SK-N-SH treated with all-trans-retinoic acid at 6 μM for 48 hours (cell line): ENCODE measurements at regions not wholly inside any gene's neighbourhood (a gene's known extent, or its start where the extent isn't known, plus 50 kb on each side); places are given as distances from the start of the nearest gene placed in this dataset.

ENCODE experiments used
- ARNTL ChIP-seq: fragments of 450-650 bp; formaldehyde crosslinking; IDR thresholded peaks from 2 replicates; pipeline ENCODE4 v1.5.0; 2020; ENCODE audit warnings: low read depth, mild to moderate bottlenecking, moderate library complexity, borderline replicate concordance
- CSDC2 ChIP-seq: fragments of 250-450 bp; sonication (Bioruptor Pico); IDR thresholded peaks from 2 replicates; pipeline ENCODE4 v1.5.0; 2020; ENCODE audit warnings: mild to moderate bottlenecking, moderate library complexity
- ESRRG ChIP-seq: fragments of 250-450 bp; sonication (Bioruptor Pico); IDR thresholded peaks from 2 replicates; pipeline ENCODE4 v1.6.1; 2021; ENCODE audit warnings: mild to moderate bottlenecking
- GLIS3 ChIP-seq: fragments of 250-450 bp; sonication (Bioruptor Pico); IDR thresholded peaks from 2 replicates; pipeline ENCODE4 v1.5.0; 2020; ENCODE audit warnings: mild to moderate bottlenecking, moderate library complexity
- PATZ1 ChIP-seq: fragments of 250-450 bp; sonication (Bioruptor Pico); IDR thresholded peaks from 2 replicates; pipeline ENCODE4 v1.8.0; 2020; ENCODE audit warnings: mild to moderate bottlenecking, moderate library complexity, borderline replicate concordance
- PPARA ChIP-seq: fragments of 250-450 bp; sonication (Bioruptor Pico); IDR thresholded peaks from 2 replicates; pipeline ENCODE4 v1.5.0; 2020; ENCODE audit warnings: mild to moderate bottlenecking, borderline replicate concordance
- RARB ChIP-seq: fragments of 250-450 bp; sonication (Bioruptor Pico); IDR thresholded peaks from 2 replicates; pipeline ENCODE4 v1.8.0; 2021; ENCODE audit warnings: mild to moderate bottlenecking, moderate library complexity
- SNAI2 ChIP-seq: fragments of 250-450 bp; sonication (Bioruptor Pico); IDR thresholded peaks from 2 replicates; pipeline ENCODE4 v1.5.0; 2020; ENCODE audit warnings: mild to moderate bottlenecking, moderate library complexity
- TOX ChIP-seq: fragments of 250-450 bp; sonication (Bioruptor Pico); IDR thresholded peaks from 2 replicates; pipeline ENCODE4 v1.8.0; 2021; ENCODE audit warnings: mild to moderate bottlenecking, moderate library complexity, borderline replicate concordance
- ZFP30 ChIP-seq: fragments of 450-650 bp; formaldehyde crosslinking; IDR thresholded peaks from 2 replicates; pipeline ENCODE4 v1.5.0; 2022; ENCODE audit warnings: mild to moderate bottlenecking, moderate library complexity
- ZNF565 ChIP-seq: fragments of 450-650 bp; formaldehyde crosslinking; conservative IDR thresholded peaks from 2 replicates; pipeline ENCODE4 v1.5.0; 2020; ENCODE audit warnings: low read depth, mild to moderate bottlenecking, moderate library complexity

- TF ChIP-seq RARB (CRISPR knock-in tag) (no peak), ARNTL (no peak), GLIS3 (CRISPR knock-in tag) (no peak), ZNF565 (CRISPR knock-in tag) (no peak), CSDC2 (CRISPR knock-in tag) (no peak), ESRRG (no peak), PATZ1 (no peak), PPARA (no peak), SNAI2 (CRISPR knock-in tag) (no peak), TOX (CRISPR knock-in tag) (no peak), ZFP30 (CRISPR knock-in tag) (no peak)
Observed at GRCh38 chr1:239795304-239795703, 296.4 kb upstream of the FMN2 start.
